SK-N-SH (cell line): ENCODE measurements at regions not wholly inside any gene's neighbourhood (a gene's known extent, or its start where the extent isn't known, plus 50 kb on each side); places are given as distances from the start of the nearest gene placed in this dataset.

Experiments used
- CTCF ChIP-seq: fragments of 200-600 bp; sonication (generic); IDR thresholded peaks from 2 replicates; pipeline ENCODE4 v1.6.1; 2017; ENCODE audit warnings: antibody characterized with exemption, mild to moderate bottlenecking, moderate library complexity
- NRF1 ChIP-seq: IDR thresholded peaks from 2 replicates; pipeline ENCODE4 v1.6.1; 2012; ENCODE audit warnings: low read depth, mild to moderate bottlenecking, low read length
- RFX5 ChIP-seq: IDR thresholded peaks from 2 replicates; pipeline ENCODE4 v1.6.1; 2012; ENCODE audit warnings: mild to moderate bottlenecking, improper control_type of control experiment, low read length
- ZBTB33 ChIP-seq: IDR thresholded peaks from 2 replicates; pipeline ENCODE4 v1.4.0; 2012; ENCODE audit warnings: low read depth, borderline replicate concordance

GRCh38 chr1:79726911-79727310 is 720.4 kb upstream of the ADGRL4 start:
- TF ChIP-seq NRF1 (no peak), CTCF (no peak), RFX5 (no peak), ZBTB33 (no peak)
